ENCODE measurements at regions not wholly inside any gene's neighbourhood (a gene's known extent, or its start where the extent isn't known, plus 50 kb on each side); places are given as distances from the start of the nearest gene placed in this dataset.

DNA sequence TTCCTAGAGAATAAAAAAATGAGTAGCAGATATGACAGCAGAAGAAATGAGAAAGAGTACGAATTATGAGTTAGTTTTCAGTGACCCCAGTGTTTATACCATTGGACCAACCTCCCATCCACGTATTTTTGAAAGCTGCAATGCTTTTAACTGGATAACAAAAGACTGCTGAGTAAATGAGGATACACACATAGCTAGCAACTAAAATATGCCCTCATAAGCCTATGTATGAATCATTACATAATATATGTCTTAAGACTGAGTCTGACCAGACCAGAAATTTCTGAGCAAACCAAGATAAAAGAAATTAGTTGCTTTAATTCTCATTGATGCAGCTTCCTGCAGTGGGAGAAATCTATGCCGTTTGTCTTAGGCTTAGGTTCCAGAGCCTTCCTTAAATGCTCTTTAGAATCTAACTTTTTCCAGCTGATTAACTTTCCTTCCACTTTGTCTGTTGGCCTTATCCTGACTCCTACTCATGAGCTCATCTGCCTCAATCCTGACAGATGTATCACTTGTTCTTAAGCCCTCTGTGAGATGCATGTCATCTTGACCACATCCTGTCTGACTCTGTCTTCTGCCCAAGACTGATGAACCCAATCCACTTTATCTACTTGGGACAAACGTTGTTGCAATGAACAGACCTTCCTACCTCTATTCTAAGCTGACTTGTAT lies 301.4 kb upstream of the AADAT start (continued):
- TF ChIP-seq, protein P1, sequence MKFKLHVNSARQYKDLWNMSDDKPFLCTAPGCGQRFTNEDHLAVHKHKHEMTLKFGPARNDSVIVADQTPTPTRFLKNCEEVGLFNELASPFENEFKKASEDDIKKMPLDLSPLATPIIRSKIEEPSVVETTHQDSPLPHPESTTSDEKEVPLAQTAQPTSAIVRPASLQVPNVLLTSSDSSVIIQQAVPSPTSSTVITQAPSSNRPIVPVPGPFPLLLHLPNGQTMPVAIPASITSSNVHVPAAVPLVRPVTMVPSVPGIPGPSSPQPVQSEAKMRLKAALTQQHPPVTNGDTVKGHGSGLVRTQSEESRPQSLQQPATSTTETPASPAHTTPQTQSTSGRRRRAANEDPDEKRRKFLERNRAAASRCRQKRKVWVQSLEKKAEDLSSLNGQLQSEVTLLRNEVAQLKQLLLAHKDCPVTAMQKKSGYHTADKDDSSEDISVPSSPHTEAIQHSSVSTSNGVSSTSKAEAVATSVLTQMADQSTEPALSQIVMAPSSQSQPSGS (IDR thresholded peaks at IDR 0.05; ENCODE audit: low read length): no peak
- no peak for TF ChIP-seq TBP (IDR thresholded peaks at IDR 0.05; ENCODE audit: low read depth, low read length)
- TF ChIP-seq BCL11A (IDR thresholded peaks at IDR 0.05; ENCODE audit: low read depth in 2 of 2, low read length in 2 of 2): no peak
- TF ChIP-seq, protein P2, sequence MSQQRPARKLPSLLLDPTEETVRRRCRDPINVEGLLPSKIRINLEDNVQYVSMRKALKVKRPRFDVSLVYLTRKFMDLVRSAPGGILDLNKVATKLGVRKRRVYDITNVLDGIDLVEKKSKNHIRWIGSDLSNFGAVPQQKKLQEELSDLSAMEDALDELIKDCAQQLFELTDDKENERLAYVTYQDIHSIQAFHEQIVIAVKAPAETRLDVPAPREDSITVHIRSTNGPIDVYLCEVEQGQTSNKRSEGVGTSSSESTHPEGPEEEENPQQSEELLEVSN (IDR thresholded peaks at IDR 0.05): no peak
- no peak for TF ChIP-seq BACH1 (IDR thresholded peaks at IDR 0.05; ENCODE audit: low read length)
- no peak for TF ChIP-seq SIX5 (IDR thresholded peaks at IDR 0.05; ENCODE audit: low read depth, low read length)
- no peak for TF ChIP-seq GABPA (IDR thresholded peaks at IDR 0.05; ENCODE audit: borderline replicate concordance, insufficient read depth, low read length)
